H7 (cell line): ENCODE measurements at regions not wholly inside any gene's neighbourhood (a gene's known extent, or its start where the extent isn't known, plus 50 kb on each side); places are given as distances from the start of the nearest gene placed in this dataset.
"Not testable (repeated sequence)": the region's sequence is repeated elsewhere in the genome, so short reads cannot be mapped to it uniquely, and the experiment has no call there.

Experiments
- DNase-seq: peaks from one replicate; pipeline ENCODE4 v3.0.0; 2012
- H3K27me3 ChIP-seq: 2 replicates; pipeline ENCODE4 v1.6.0; 2011; ENCODE audit warnings: mild to moderate bottlenecking, low read length; ENCODE audit not compliant: control insufficient read depth, insufficient read depth
- H3K36me3 ChIP-seq: replicated peaks from 2 replicates; pipeline ENCODE4 v1.5.1; 2011; ENCODE audit warnings: low read length; ENCODE audit not compliant: control insufficient read depth, insufficient read depth
- H3K4me3 ChIP-seq: 2 replicates; pipeline ENCODE4 v1.5.1; 2011; ENCODE audit warnings: low read depth, mild to moderate bottlenecking, control low read depth, low read length, moderate library complexity; ENCODE audit not compliant: insufficient read depth

- Histone ChIP-seq H3K36me3 (no peaks in the 10 kb centered on the region), H3K27me3 (no peaks in the 10 kb centered on the region), H3K4me3 (no peak overlapping the region)
- no peak for DNase-seq
These were observed 563.7 kb downstream of the NSUN3 start for GRCh38 chr3:94626573-94626972.

- H3K27me3 ChIP-seq, result no peaks in the 10 kb centered on the region
- no peak overlapping the region for H3K4me3 ChIP-seq
- no peak for DNase-seq
These were observed 564.8 kb downstream of the NSUN3 start for GRCh38 chr3:94627689-94628088.

GRCh38 chr3:94643400-94643799 is 580.5 kb downstream of the NSUN3 start:
- Histone ChIP-seq H3K36me3 (no peaks in the 10 kb centered on the region), H3K4me3 (no peak overlapping the region), H3K27me3 (no peaks in the 10 kb centered on the region)
- no peak for DNase-seq

More at GRCh38 chr3:94627689-94628088, 564.8 kb downstream of the NSUN3 start:
- no peaks in the 10 kb centered on the region for H3K36me3 ChIP-seq

GRCh38 chr3:94645790-94646189 is 582.9 kb downstream of the NSUN3 start:
- H3K36me3 ChIP-seq, result no peaks in the 10 kb centered on the region
- DNase-seq, result no peak
- no peaks in the 10 kb centered on the region for H3K27me3 ChIP-seq
- H3K4me3 ChIP-seq, result no peak overlapping the region

GRCh38 chr3:94647131-94647530 is 584.3 kb downstream of the NSUN3 start:
- H3K36me3 ChIP-seq, result no peaks in the 10 kb centered on the region
- DNase-seq, result no peak
- H3K27me3 ChIP-seq, result no peaks in the 10 kb centered on the region
- no peak overlapping the region for H3K4me3 ChIP-seq

- DNase-seq, H3K36me3 ChIP-seq, H3K27me3 ChIP-seq, H3K4me3 ChIP-seq: not testable (repeated sequence)
These were observed 585.7 kb downstream of the NSUN3 start for GRCh38 chr3:94648270-94649180.

GRCh38 chr3:94654096-94654495 is 591.2 kb downstream of the NSUN3 start:
- no peaks in the 10 kb centered on the region for H3K36me3 ChIP-seq
- no peaks in the 10 kb centered on the region for H3K27me3 ChIP-seq
- no peak overlapping the region for H3K4me3 ChIP-seq
- no peak for DNase-seq

GRCh38 chr3:94665922-94666321 is 603.1 kb downstream of the NSUN3 start:
- no peaks in the 10 kb centered on the region for H3K27me3 ChIP-seq
- DNase-seq, result no peak
- H3K36me3 ChIP-seq, result no peaks in the 10 kb centered on the region
- H3K4me3 ChIP-seq, result no peak overlapping the region

- Histone ChIP-seq H3K36me3 (no peaks in the 10 kb centered on the region), H3K27me3 (no peaks in the 10 kb centered on the region), H3K4me3 (no peak overlapping the region)
- DNase-seq, result no peak
These were observed 608.2 kb downstream of the NSUN3 start for GRCh38 chr3:94671078-94671477.

GRCh38 chr3:94673876-94674275 is 611.0 kb downstream of the NSUN3 start:
- Histone ChIP-seq H3K4me3 (no peak overlapping the region), H3K36me3 (no peaks in the 10 kb centered on the region), H3K27me3 (no peaks in the 10 kb centered on the region)
- no peak for DNase-seq

GRCh38 chr3:94686208-94686607 is 623.3 kb downstream of the NSUN3 start:
- Histone ChIP-seq H3K27me3 (no peaks in the 10 kb centered on the region), H3K36me3 (no peaks in the 10 kb centered on the region), H3K4me3 (no peak overlapping the region)
- no peak for DNase-seq

GRCh38 chr3:94693997-94694640 is 631.3 kb downstream of the NSUN3 start:
- no peak overlapping the region for H3K4me3 ChIP-seq
- DNase-seq, result no peak
- H3K36me3 ChIP-seq, result no peaks in the 10 kb centered on the region
- H3K27me3 ChIP-seq, result no peaks in the 10 kb centered on the region

- no peak for DNase-seq
- no peaks in the 10 kb centered on the region for H3K36me3 ChIP-seq
- H3K4me3 ChIP-seq, result no peak overlapping the region
- H3K27me3 ChIP-seq, result no peaks in the 10 kb centered on the region
These were observed 632.0 kb downstream of the NSUN3 start for GRCh38 chr3:94694894-94695293.

GRCh38 chr3:94704467-94704866 is 641.6 kb downstream of the NSUN3 start:
- no peaks in the 10 kb centered on the region for H3K36me3 ChIP-seq
- no peaks in the 10 kb centered on the region for H3K27me3 ChIP-seq
- DNase-seq, result no peak
- no peak overlapping the region for H3K4me3 ChIP-seq

- no peaks in the 10 kb centered on the region for H3K36me3 ChIP-seq
- H3K27me3 ChIP-seq, result no peaks in the 10 kb centered on the region
- DNase-seq, result no peak
These were observed 646.5 kb downstream of the NSUN3 start for GRCh38 chr3:94709249-94709902.

More at GRCh38 chr3:94709249-94709902, 646.5 kb downstream of the NSUN3 start:
- no peak overlapping the region for H3K4me3 ChIP-seq
